Adipose tissue (tissue), 3 donors: ENCODE measurements at regions not wholly inside any gene's neighbourhood (a gene's known extent, or its start where the extent isn't known, plus 50 kb on each side); places are given as distances from the start of the nearest gene placed in this dataset.
"Not testable (repeated sequence)": the region's sequence is repeated elsewhere in the genome, so short reads cannot be mapped to it uniquely, and the experiment has no call there.

ENCODE experiments used
- H3K27ac ChIP-seq: one replicate; pipeline ENCODE4 v1.5.1; 2013; ENCODE audit warnings: low read depth, low read length
- WGBS, 3 donors: extraction: QIAGEN DNeasy Blood & Tissue Kit; methylation state at CpG; one replicate each; pipeline ENCODE4 v1.1.7; 2013; 5-methylcytosine and 5-hydroxymethylcytosine counted together
- donor health status: healthy with polysubstance abuse.
- donor health status: Bipolar disorder and iron deficiency.
- donor health status: healthy.

DNA sequence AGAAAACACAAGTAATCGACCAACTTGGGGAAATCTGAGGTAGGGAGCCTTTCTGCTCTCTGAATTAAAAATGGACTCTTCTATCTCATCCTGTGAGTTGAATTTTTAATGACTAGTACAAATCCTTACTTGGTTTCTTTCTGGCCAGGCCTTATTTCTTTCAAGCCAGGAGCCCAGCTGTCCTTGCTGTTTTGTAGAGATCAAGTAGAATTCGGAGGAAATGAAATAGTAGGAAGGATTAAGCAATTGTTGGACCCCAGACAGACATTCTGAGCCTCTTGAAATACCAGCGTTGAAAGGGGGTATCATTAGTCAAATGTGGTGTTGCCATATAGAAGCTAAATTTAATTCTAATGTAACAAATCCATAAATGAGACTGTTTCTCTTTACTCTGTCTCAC, 53.7 kb upstream of the SMIM15 start:
- no peak overlapping the region for H3K27ac ChIP-seq
- 61 to 84% (median 61%) methylated on average over 3 of the region's 3 CpGs for WGBS, 3 donors

DNA sequence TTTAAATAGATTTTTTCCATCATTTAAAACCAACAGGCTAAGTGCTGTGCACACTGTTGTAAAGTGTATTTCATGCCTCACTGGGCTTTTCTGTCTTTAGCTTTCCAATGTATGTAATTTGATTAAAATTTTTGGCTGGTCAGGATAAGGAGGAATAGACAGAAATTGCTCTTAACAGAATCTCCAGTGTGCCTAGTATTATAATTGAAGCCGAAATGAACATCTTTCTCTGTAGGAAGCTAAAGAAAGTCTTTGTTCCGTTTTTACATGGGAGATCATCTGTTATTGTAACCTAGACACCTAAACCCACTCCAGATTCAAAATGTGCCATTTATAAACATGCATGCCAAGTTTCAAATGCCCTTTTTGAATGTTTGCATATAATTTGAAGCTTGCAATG, 54.5 kb upstream of the SMIM15 start:
- WGBS, 3 donors: 83 to 97% (median 87%) methylated on average over 2 of the region's 2 CpGs
- H3K27ac ChIP-seq: no peak overlapping the region

DNA sequence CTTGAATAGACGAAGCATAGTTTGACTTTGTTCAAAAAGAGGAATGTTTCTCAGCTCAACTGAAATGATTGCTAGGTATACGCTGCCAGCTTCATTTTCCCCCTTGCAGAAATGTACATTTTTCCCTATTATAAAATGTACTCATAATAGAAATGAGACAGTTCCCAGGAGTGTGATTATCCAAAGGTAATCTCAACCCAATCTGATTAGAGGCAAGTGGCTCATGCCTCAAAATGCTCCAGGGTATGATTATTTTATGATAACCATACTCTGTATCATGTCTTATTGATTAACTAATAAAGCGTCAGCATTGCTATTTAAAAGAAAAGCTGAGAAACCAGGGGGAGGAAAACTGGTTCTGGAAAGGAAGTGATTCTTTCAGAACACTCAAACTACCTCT, 54.9 kb upstream of the SMIM15 start:
- no peak overlapping the region for H3K27ac ChIP-seq
- WGBS, 3 donors: 85 to 86% (median 85%) methylated on average over 3 of the region's 3 CpGs

DNA sequence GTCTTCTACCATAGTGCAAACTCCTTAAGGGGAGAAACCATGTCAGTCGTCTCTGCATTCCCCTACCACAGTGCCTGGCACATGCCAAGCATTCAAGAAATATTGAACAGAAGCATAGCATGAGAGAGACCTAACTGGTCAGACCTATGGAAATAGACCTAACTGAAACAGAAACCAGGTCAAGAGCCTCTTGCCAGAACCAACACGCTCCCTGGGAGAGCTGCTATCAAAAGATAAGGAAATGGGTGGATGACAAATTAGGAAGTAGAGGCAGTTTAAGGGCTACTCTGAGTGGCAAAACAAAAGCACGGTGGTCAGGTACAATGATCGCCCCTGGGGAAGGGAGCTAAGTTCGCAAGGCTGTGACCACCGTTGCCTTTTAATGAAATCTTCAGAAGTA, 66.0 kb upstream of the SMIM15 start:
- WGBS, 3 donors: 57 to 70% (median 68%) methylated on average over 6 of the region's 6 CpGs
- no peak overlapping the region for H3K27ac ChIP-seq

DNA sequence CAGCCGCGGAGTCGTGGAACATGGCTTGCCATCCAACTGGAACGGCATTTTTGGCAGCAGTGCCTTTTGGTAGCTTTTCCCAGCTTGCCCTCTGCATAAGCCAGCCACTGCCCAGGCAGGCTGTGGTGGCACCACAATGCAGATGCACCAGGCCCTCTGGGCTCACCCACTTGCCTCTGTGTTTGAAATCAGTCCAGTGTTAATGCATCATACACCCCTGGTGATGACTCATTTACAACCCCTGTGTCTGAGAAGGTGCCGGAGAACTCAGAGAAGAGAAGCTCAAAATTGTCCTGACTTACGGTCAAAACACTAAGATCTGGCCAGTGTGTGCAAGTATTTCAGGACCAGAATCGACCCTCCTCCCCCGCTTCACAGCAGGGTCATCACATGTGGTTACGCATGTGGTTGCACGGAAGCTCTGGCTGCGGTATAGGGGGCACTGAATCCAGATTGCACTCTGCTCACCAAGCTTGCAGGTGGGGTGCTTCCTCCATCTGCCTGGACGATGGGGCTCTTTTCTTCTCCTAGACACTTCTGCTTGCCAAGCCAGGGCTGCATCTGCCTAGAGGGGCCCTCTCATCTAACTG, 66.5 kb upstream of the SMIM15 start:
- H3K27ac ChIP-seq: no peak overlapping the region
- 68 to 73% (median 73%) methylated on average over 12 of the region's 12 CpGs for WGBS, 3 donors

DNA sequence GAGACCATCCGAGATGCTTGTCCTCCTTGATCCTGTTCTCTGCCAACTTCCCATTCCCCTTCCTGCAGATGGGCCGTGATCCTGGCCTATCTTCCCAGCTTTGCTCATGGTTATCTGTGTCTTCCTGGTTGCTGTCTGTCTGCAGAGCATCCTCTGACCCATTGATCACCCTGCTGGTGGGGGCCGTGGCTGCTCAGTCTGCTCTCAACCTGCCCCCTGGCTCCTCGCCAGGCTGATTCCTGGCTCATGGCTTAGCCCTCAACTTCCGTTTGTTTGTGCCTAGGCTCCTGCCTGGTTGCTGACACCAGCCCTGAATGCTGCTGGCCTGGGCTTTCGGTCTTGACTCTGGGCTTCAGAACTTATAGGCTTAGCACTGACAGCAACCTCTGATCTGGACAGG, 67.1 kb upstream of the SMIM15 start:
- 53 to 60% (median 58%) methylated on average over 6 of the region's 6 CpGs for WGBS, 3 donors
- H3K27ac ChIP-seq: no peak overlapping the region

DNA sequence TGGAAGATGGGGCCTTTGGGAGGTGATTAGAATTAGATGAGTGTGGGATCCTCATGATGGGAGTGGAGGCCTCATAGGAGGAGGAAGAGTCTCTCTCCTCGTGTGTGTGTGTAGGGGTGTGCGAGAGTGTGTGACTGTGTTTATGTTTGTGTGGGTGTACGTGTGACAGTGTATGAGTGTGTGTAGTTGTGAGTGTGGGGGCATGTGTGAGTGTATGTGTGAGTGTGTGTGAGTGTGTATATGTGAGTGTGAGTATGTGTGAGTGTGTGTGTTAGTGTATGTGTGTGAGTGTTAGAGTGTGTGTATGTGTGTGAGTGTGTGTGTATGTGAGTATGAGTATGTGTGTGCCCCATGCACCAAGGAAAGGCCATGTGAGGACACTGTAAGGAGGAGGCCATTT, 68.2 kb upstream of the SMIM15 start:
- WGBS, 3 donors: 92 to 98% (median 95%) methylated on average over 3 of the region's 3 CpGs

DNA sequence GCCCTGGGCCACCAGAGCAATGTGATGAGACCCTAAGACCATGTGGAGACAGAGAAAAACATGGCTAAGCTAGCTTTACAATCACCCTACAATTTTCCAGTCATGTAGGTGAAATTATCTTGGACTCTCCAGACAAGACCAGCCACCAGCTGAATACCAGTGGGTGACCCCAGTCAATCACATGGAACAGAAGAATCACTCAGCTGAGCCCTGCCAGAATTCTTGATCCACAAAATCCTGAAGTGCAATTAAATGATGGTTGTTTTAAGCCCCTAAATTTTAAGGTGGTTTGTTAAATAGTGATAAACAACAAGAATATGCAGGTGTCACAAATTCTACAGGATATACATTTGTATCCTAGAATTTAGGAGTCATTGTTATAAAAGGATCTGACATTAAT, 69.5 kb upstream of the SMIM15 start:
- H3K27ac ChIP-seq: no peak overlapping the region

More for the DNA sequence above, 68.2 kb upstream of the SMIM15 start:
- H3K27ac ChIP-seq: no peak overlapping the region

DNA sequence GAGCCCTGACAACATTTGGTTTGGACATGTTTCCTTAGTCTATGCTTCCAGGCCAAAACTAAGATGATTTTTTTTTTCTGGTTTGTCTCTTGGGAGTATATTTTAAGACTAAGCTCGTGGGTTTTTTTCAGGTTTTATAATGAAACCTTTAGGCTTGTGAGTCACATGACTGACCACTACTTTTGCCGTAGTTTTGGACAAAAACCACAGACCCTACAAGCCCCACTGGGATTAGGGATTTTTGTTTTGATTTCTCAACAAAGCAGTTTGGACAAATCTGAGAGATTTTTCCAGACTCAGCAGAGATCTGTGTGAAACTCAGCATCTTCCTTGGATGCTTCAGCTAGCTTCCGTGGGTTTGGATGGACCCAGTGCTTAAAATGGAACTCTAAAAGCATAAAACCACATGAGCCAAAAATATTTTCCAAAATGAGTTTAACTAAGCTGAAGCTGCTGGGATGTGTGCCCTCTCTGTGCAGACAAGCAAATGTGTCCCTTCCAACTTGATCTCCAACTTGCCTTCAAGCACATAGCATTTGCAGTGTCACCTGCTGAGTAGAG, 70.3 kb upstream of the SMIM15 start:
- H3K27ac ChIP-seq: no peak overlapping the region
- 37 to 81% (median 60%) methylated on average over 3 of the region's 3 CpGs for WGBS, 3 donors

DNA sequence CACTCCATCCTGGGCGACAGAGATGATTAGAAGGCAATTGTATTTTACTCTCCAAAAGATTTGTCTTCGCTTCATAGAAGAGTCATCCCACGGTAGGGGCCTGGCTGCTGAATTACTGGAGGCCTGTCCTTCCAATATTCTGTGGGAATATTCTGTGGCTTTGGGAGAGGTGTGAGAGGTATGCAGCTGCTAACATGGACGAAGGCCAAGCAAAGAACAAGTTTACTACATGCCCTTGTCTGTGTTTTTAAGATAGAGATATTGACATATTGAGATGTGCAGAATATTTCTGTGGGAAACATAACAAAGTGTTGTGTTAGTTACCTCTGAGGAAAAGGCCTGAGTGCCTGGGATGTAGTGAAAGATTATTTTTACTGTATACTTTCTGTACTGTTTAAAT, 71.8 kb upstream of the SMIM15 start:
- WGBS, 3 donors: 38 to 93% (median 93%) methylated on average over 4 of the region's 4 CpGs
- no peak overlapping the region for H3K27ac ChIP-seq

DNA sequence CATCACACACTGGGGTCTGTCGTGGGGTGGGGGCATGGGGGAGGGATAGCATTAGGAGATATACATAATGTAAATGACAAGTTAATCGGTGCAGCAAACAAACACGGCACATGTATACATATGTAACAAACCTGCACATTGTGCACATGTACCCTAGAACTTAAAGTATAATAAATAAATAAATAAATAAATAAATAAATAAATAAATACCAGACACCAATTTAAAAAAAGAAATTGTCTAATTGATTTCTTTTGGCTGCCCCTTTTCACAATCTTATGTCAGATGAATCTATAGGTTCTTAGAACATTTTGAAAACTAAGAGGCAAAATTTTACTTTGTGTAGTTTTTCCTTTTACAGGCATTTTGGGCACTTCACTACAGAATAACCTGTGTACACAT, 74.4 kb upstream of the SMIM15 start:
- WGBS, 3 donors: 89 to 97% (median 93%) methylated on average over 3 of the region's 3 CpGs
- H3K27ac ChIP-seq: not testable (repeated sequence)

DNA sequence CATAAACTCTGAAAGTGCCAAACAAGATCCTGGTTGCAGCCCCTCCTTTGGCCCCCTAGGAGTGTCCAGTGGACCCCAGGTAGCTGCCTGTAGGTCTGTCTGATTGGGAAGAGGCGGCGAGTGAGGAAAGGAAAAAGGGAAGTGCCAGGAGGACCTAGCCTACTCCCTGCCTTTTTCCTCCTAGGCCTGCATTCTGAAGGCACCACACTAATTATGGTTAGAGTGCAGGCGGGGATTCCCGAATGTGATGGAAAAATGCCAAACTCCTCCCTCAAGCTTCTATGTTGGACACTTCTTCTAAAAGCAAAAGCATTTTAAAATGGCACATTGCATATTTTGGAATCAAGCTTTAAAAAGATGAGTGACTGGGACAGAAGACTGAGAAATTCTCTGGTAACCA, 83.2 kb upstream of the SMIM15 start:
- WGBS, 3 donors: 36 to 47% (median 40%) methylated on average over 4 of the region's 4 CpGs
- no peak overlapping the region for H3K27ac ChIP-seq

DNA sequence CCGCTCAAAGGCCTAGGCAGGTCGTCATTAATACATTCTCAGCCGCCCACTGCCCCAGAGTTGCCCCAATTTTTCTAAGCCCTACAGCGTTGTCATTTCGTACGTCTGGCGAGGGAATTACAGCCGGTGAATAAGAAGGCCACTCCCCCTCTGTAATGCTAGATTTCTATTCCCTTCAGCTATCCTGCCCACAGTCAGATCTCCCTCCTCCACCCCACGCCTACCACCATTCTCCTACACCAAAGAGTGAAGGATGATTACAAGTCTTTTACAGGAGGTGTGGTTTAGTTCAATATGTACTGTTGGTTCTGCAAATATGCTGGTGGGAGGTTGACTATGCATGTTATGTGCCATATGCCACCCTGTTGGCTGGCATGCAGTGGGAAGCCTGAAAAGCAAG, 83.7 kb upstream of the SMIM15 start:
- no peak overlapping the region for H3K27ac ChIP-seq
- 44 to 61% (median 58%) methylated on average over 9 of the region's 9 CpGs for WGBS, 3 donors

DNA sequence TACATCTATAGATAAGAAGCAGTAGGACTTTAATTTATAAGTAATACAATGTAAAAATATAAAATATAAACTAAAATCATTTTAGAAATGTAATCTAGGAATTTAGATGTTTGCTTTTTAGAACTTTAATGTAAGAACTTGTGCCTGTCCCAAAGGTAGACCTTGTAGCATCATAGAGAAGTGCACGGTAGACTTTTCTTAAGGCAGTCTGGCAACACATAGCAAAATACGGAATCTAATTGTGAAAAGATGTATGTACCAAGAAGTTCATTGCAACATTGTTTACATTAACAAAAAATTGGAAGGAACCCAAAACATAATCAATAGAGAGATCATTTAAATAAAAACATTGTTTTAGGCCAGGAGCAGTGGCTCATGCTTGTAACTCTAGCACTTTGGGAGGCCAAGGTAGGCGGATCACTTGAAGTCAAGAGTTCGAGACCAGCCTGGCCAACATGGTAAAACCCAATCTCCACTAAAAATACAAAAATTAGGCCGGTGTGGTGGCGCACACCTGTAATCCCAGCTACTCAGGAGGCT, 84.6 kb upstream of the SMIM15 start:
- 68 to 97% (median 96%) methylated on average over 6 of the region's 6 CpGs for WGBS, 3 donors
- no peak overlapping the region for H3K27ac ChIP-seq

DNA sequence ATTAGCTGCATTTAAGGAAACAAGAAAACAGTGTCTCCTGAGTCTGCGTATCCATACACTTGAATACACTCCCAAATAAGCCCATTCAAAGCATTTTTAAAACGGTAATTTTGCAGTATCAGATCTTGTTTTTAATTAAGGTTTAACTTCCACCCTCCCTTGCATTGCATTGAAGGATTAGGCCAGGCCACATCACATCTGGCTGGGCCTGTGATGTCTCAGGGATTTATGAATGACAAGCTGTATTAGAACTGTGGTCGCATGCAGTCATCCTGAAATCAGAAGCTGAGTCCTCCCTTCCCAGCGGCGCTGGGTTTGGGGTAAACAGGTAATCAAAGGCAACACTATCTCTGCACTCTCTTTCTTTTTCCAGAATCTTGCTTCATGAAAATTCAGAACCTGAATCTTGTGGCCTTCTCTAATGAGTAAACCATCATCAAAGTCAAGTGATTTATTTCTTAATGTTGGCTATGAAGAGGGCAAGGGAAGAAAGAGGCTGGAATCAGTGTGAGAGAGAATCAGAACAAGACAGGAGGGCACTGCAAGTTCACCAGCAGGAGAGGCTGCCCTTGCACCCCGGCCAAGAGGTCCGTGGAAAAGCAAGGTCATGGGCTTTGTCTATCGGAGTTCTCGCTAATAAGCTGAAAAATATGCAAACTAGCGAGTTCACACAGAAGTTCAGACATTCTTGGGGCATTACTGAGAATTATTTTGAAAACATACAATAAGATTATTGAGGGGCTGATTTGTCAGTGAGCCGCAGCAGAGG, 80.0 kb upstream of the ZSWIM6 start:
- WGBS, 3 donors: 60 to 91% (median 88%) methylated on average over 11 of the region's 11 CpGs
- H3K27ac ChIP-seq: no peak overlapping the region

DNA sequence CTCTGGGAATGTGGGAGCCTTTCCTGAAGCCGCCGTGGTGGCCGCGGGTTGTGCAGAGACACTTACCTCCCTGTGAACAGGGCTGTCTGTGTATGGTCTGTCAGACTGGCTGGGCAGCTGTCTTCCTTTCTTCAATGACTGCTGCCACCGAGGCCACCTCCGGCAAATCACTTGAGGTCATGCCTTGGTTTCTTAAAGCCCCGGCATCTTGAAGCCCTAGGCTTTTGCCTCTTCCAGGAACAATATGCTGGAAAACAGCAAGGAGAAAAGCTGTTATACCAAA, 79.5 kb upstream of the ZSWIM6 start:
- H3K27ac ChIP-seq: no peak overlapping the region
- WGBS, 3 donors: 60 to 89% (median 87%) methylated on average over 7 of the region's 7 CpGs

DNA sequence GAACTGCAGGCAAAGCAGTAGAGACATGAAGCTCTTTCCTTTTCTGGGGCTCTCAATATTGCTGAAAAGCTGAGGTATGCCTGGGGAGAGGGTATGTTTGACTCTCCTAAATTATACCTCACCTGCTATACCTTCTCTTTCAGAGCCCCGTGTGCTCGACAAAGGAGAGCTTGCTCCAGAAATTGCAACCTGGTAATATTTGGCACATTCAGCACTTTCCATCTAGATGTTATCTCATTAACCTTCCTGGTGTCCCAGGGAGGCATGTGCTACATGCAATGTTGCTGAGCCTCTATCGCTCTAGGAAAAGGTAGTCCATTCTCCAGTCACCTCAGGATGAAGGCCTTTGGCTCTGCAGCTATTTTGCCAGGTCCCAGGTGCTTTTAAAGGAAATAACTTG, 78.5 kb upstream of the ZSWIM6 start:
- 32 to 75% (median 71%) methylated on average over 3 of the region's 3 CpGs for WGBS, 3 donors
- no peak overlapping the region for H3K27ac ChIP-seq

DNA sequence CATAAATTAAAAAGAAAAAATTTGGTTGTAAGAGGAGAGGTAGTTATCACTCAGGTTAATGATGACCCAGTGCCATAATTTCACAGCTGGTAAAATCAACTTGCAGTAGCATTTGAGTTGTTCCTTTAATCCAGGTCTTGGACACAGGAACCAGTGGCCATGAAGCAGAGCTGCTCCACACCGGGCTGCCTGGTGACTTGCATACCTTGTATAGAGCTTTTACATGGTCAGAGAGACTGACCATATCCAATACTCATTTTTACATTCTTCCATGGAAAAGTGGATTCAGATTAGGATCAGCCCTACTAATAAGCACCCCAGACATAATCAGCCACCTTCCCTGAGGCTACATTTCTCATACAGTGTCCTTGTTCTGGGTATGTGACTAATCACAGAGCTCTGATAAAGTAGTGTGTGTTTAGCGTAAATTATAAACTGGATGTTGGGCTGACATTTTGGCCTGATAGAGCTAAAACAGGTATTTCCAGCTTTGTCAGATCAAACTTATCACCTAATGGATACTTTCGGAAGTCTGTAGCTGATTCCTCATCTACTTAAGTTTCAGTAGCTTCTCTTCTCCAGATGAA, 77.0 kb upstream of the ZSWIM6 start:
- WGBS, 3 donors: 22 to 90% (median 83%) methylated on average over 3 of the region's 3 CpGs
- no peak overlapping the region for H3K27ac ChIP-seq

DNA sequence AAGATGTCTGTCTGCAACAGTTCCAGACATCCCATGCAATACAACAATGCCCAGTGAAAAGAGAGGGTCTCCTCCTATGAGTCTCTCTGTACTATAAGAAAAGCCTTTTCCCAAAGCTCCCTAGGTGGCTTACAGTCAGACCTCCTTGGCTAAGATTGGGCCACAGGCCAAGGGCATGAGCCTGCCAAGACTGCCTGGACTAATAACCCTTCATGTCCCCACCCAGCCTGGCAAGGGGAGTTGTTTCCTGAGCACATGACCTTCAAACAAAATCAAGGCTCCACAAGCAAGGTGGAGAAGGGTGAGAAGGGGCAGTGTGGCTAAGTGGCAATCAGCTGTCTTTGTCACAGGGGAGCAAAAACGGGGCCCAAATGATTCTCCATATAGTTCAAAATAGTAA, 75.6 kb upstream of the ZSWIM6 start:
- H3K27ac ChIP-seq: no peak overlapping the region
- 8 to 50% (median 45%) methylated on average over 1 of the region's 1 CpG for WGBS, 3 donors

DNA sequence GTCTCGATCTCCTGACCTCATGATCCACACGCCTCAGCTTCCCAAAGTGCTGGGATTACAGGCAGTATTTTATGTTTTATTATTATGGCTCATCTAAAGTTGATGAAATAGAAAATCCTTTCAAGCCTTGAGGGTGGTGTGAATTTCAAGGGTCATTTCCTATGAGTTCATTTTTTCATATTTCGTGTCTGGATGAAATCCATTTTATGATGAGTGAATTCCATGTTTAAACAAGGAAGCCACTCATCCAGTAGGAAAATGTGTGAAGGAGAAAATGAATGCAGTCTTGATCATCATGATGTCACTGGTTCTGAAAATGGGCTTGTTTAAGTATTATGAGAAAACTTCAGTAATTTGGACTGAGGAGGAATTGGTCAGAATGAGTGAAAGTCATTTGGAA, 74.6 kb upstream of the ZSWIM6 start:
- whole genome bisulfite sequencing, 3 donors: 92 to 95% (median 93%) methylated on average over 3 of the region's 3 CpGs
- no peak overlapping the region for H3K27ac ChIP-seq
